HepG2 (cell line): ENCODE measurements at regions not wholly inside any gene's neighbourhood (a gene's known extent, or its start where the extent isn't known, plus 50 kb on each side); places are given as distances from the start of the nearest gene placed in this dataset.

Experiments
- ATAC-seq: fragments of 200-7000 bp; cut with Tn5 transposase; 3 replicates; pipeline ENCODE4 v1.9.1; 2020; ENCODE audit warnings: mild to moderate bottlenecking, moderate library complexity
- BruUV-seq: library from RNA; stranded (reverse); fragments of 400-500 nt; replicated peaks from 2 replicates; lab custom pipeline; 2021; lab: Mats Ljungman, UMichigan
- CTCF ChIA-PET: fragments of 300-600 bp; formaldehyde crosslinking; extraction: SDS; loops from one replicate; lab custom pipeline; 2021; ENCODE audit warnings: low total read pairs, inconsistent platforms, low intra/inter-chr PET ratio; lab: Yijun Ruan, JAX
- POLR2A ChIA-PET: fragments of 350-600 bp; sonication (Branson Sonifier 250); formaldehyde crosslinking; loops from one replicate; lab custom pipeline; 2020; ENCODE audit warnings: antibody characterized with exemption, inconsistent platforms; lab: Yijun Ruan, JAX
- DNase-seq: peaks from one replicate; pipeline ENCODE4 v3.0.0-alpha.2; 2015; ENCODE audit warnings: low spot score
- FAIRE-seq: peaks from 3 replicates; lab custom pipeline; 2011; peaks lifted over from hg19 to GRCh38; lab: Jason Lieb, UNC
- H2AFZ ChIP-seq: one replicate; pipeline ENCODE4 v1.6.1; 2011; ENCODE audit warnings: low read length, inconsistent platforms
- H3K27ac ChIP-seq: fragments of 300-600 bp; 3 replicates; pipeline ENCODE4 v1.8.0; 2011; ENCODE audit warnings: mixed run types, mild to moderate bottlenecking, mixed read lengths, low read length, inconsistent platforms; ENCODE audit not compliant: insufficient read depth; ENCODE audit errors: extremely low read length
- H3K27me3 ChIP-seq, 2 experiments: fragments of 200-600 bp in 1 of 2; 2 replicates in 1 of 2; 3 replicates in 1 of 2; pipeline versions ENCODE4 v1.6.0 to v1.8.0; 2011; ENCODE audit warnings: low read length in 2 of 2, mild to moderate bottlenecking in 2 of 2, moderate library complexity in 2 of 2, inconsistent platforms in 1 of 2; ENCODE audit not compliant: insufficient read depth in 2 of 2, control insufficient read depth in 1 of 2
- H3K36me3 ChIP-seq, 2 experiments: fragments of 200-600 bp in 1 of 2; replicated peaks in 1 of 2; 2 replicates in 1 of 2; 3 replicates in 1 of 2; pipeline versions ENCODE4 v1.5.1 to v1.8.0; 2011; ENCODE audit warnings: low read length in 2 of 2, inconsistent platforms in 1 of 2; ENCODE audit not compliant: insufficient read depth in 2 of 2, control insufficient read depth in 1 of 2
- H3K4me1 ChIP-seq: 2 replicates; pipeline ENCODE4 v1.5.1; 2012; ENCODE audit warnings: low read length, inconsistent platforms; ENCODE audit not compliant: insufficient read depth
- H3K4me2 ChIP-seq: 2 replicates; pipeline ENCODE4 v1.6.0; 2011; ENCODE audit warnings: low read depth, low read length, inconsistent platforms
- H3K4me3 ChIP-seq, 3 experiments: fragments of 200-600 bp in 1 of 3; sonication (generic), shearing (Covaris generic) in 1 of 3; replicated peaks in 1 of 3; 2 replicates each; pipeline ENCODE4 v1.5.1; 2011 to 2016; ENCODE audit warnings: low read length in 3 of 3, inconsistent platforms in 2 of 3, low read depth in 2 of 3, mild to moderate bottlenecking in 2 of 3, control low read depth in 1 of 3, mixed read lengths in 1 of 3; ENCODE audit not compliant: insufficient read depth in 1 of 3
- H3K79me2 ChIP-seq: one replicate; pipeline ENCODE4 v1.6.1; 2011; ENCODE audit warnings: low read length, inconsistent platforms; ENCODE audit not compliant: insufficient read depth
- H3K9ac ChIP-seq: 2 replicates; pipeline ENCODE4 v1.6.0; 2011; ENCODE audit warnings: mild to moderate bottlenecking, low read depth, low read length, inconsistent platforms; ENCODE audit not compliant: insufficient read depth
- H3K9me3 ChIP-seq: 2 replicates; pipeline ENCODE4 v1.5.1; 2012; ENCODE audit warnings: mild to moderate bottlenecking, low read length
- H4K20me1 ChIP-seq: 2 replicates; pipeline ENCODE4 v1.6.0; 2011; ENCODE audit warnings: inconsistent platforms, mild to moderate bottlenecking, low read length, moderate library complexity; ENCODE audit not compliant: insufficient read depth
- KLF13 ChIP-seq: sonication (generic); formaldehyde crosslinking; IDR thresholded peaks from 2 replicates; pipeline ENCODE4 v1.4.0; 2020; ENCODE audit warnings: mild to moderate bottlenecking, missing genetic modification reagents
- PRPF4 ChIP-seq: fragments of 200-400 bp; formaldehyde crosslinking; IDR thresholded peaks from 2 replicates; pipeline ENCODE4 v1.6.1; 2016; ENCODE audit warnings: low read length, low read depth; ENCODE audit not compliant: poor library complexity, severe bottlenecking
- RARA ChIP-seq: IDR thresholded peaks from 2 replicates; pipeline ENCODE4 v1.6.1; 2016; ENCODE audit warnings: missing genetic modification reagents, missing compliant biosample characterization
- THAP11 ChIP-seq: IDR thresholded peaks from 2 replicates; pipeline ENCODE4 v1.6.1; 2016; ENCODE audit warnings: missing biosample characterization, missing genetic modification reagents
- ZNF143 ChIP-seq: sonication (generic); formaldehyde crosslinking; IDR thresholded peaks from 2 replicates; pipeline ENCODE4 v1.4.0; 2020; ENCODE audit warnings: missing genetic modification reagents
- ZNF44 ChIP-seq: sonication (generic); formaldehyde crosslinking; IDR thresholded peaks from 2 replicates; pipeline ENCODE4 v1.5.1; 2020; ENCODE audit warnings: mild to moderate bottlenecking, missing genetic modification reagents
- ZNF546 ChIP-seq: sonication (generic); formaldehyde crosslinking; conservative IDR thresholded peaks from 2 replicates; pipeline ENCODE4 v1.8.1; 2023; ENCODE audit warnings: mild to moderate bottlenecking, missing genetic modification reagents
- WGBS: methylation state at CpG from one replicate; pipeline ENCODE4 v1.1.6; 2017; ENCODE audit warnings: low lambda C conversion rate; 5-methylcytosine and 5-hydroxymethylcytosine counted together
- in situ Hi-C: cut with HindIII; loops from 2 replicates; pipeline ENCODE4 v1.10.0; 2017; ENCODE audit warnings: low pct_unique_long_range_greater_than_20kb; ENCODE audit not compliant: extremely low pct_ligation_motif_present
- intact Hi-C: fragments of 100-400 bp; cut with micrococcal nuclease; formaldehyde crosslinking; loops from one replicate; pipeline ENCODE4 v1.10.0; 2022; ENCODE audit not compliant: unreplicated experiment

- H3K4me3 ChIP-seq: no peak overlapping the region
- CTCF ChIA-PET: no interaction called here
- no peaks in the 10 kb centered on the region for H3K9me3 ChIP-seq
- H3K36me3 ChIP-seq: no peaks in the 10 kb centered on the region
- TF ChIP-seq PRPF4: no peak
- no peak for TF ChIP-seq ZNF44
- TF ChIP-seq ZNF546 (CRISPR knock-in tag): no peak
- TF ChIP-seq THAP11 (CRISPR knock-in tag): peak; percentile 63; the same call in 1 of the 2 replicates
- TF ChIP-seq ZNF143: 0 out of 2 replicates have a peak, but pooled peaks have one; percentile 45
- no peak for FAIRE-seq
- H3K9ac ChIP-seq: no peak overlapping the region
- no peak overlapping the region for H3K4me2 ChIP-seq
- no peak for DNase-seq
- no peaks in the 10 kb centered on the region for H3K27me3 ChIP-seq
- WGBS: no CpG with 5 or more reads among the region's 1 CpG
- no peaks in the 10 kb centered on the region; the same call in 1 of the 2 replicates for H3K4me1 ChIP-seq
- no peak overlapping the region for H2AFZ ChIP-seq
- intact Hi-C loops: no loop called here
- H4K20me1 ChIP-seq: no peaks in the 10 kb centered on the region
- no peak for ATAC-seq
- H3K27ac ChIP-seq: no peak overlapping the region
- no TSS peak for BruUV-seq
- POLR2A ChIA-PET: no interaction called here
- in situ Hi-C loops: no loop called here
- no peaks in the 10 kb centered on the region for H3K79me2 ChIP-seq
These were observed 286.3 kb downstream of the ANKRD50 start for GRCh38 chr4:124426279-124426678.

DNA sequence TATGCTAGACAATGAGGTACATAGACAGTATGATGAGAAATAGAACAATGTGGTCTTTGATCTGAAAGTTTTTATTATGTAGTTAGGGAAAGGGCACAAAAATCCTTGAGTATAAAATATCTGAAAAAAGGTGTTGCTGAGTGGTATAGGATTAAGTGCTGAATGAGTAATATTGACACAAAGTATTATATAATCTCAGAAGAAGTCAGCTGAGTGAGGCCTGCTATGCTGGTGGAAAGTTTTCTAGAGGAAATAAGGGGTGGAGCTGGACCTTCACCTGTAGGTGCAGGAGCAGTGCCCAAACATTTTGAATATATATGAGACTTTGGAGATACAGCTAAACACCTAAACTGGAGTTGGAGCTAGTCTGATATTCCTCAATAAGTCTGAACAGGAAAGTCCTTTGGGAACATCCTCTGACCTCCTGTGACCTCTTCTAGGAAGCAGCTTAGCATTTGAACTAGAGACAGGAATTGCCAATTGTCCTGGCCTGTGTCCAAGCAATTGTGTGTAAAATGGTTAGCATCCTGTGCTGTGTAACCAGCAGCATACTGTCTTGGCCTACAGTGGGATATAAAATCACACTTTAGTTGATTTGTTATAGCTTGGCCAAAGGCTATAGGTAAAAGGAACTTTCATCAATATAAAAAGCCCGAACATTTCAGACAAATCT is 285.3 kb downstream of the ANKRD50 start:
- in situ Hi-C loops (no loop called here), intact Hi-C loops (no loop called here)
- no peaks in the 10 kb centered on the region; the same call in 1 of the 2 replicates for H3K4me1 ChIP-seq
- no peaks in the 10 kb centered on the region for H3K27me3 ChIP-seq
- 0% methylated on average over 1 of the region's 1 CpG for WGBS
- no peak overlapping the region for H3K9ac ChIP-seq
- H3K36me3 ChIP-seq: no peaks in the 10 kb centered on the region
- no peak overlapping the region for H2AFZ ChIP-seq
- ChIA-PET CTCF (no interaction called here), POLR2A (no interaction called here)
- no peak overlapping the region for H3K4me3 ChIP-seq
- no TSS peak for BruUV-seq
- ATAC-seq (no peak; the same call in 2 of the 3 replicates), FAIRE-seq (no peak), DNase-seq (peak; percentile 4)
- TF ChIP-seq KLF13 (CRISPR knock-in tag): no peak
- TF ChIP-seq RARA (CRISPR knock-in tag): peak; percentile 17; the same call in 1 of the 2 replicates
- H3K27ac ChIP-seq: no peak overlapping the region
- no peaks in the 10 kb centered on the region for H3K9me3 ChIP-seq
- H3K79me2 ChIP-seq: no peaks in the 10 kb centered on the region
- no peaks in the 10 kb centered on the region for H4K20me1 ChIP-seq
- no peak overlapping the region for H3K4me2 ChIP-seq
